Hematopoietic multipotent progenitor cell treated with erythropoietin and hydrocortisone succinate and interleukin-3 and kit ligand, for 15 days (in vitro differentiated cells): ENCODE measurements at regions not wholly inside any gene's neighbourhood (a gene's known extent, or its start where the extent isn't known, plus 50 kb on each side); places are given as distances from the start of the nearest gene placed in this dataset.

Source experiments
- DNase-seq: peaks from one replicate; pipeline ENCODE4 v3.0.0-alpha.2; 2015; ENCODE audit warnings: low spot score

- DNase-seq: no peak
Observed at GRCh38 chr7:132072873-132073272, 503.4 kb downstream of the PLXNA4 start.

GRCh38 chr7:132072165-132072564, 504.1 kb downstream of the PLXNA4 start:
- no peak for DNase-seq

GRCh38 chr7:132069306-132069705, 507.0 kb downstream of the PLXNA4 start:
- no peak for DNase-seq

GRCh38 chr7:132066761-132067171, 509.5 kb downstream of the PLXNA4 start:
- no peak for DNase-seq

- DNase-seq: no peak
Observed at GRCh38 chr7:132065989-132066603, 509.7 kb upstream of the PODXL start.

- no peak for DNase-seq
Observed at GRCh38 chr7:132065193-132065988, 509.0 kb upstream of the PODXL start.

- no peak for DNase-seq
Observed at GRCh38 chr7:132063800-132064199, 507.4 kb upstream of the PODXL start.

- no peak for DNase-seq
Observed at GRCh38 chr7:132061937-132062336, 505.5 kb upstream of the PODXL start.

GRCh38 chr7:132059141-132059540, 502.7 kb upstream of the PODXL start:
- no peak for DNase-seq

- no peak for DNase-seq
Observed at GRCh38 chr7:132055336-132056120, 499.1 kb upstream of the PODXL start.

GRCh38 chr7:132053871-132054270, 497.4 kb upstream of the PODXL start:
- no peak for DNase-seq

- no peak for DNase-seq
Observed at GRCh38 chr7:132051311-132051710, 494.9 kb upstream of the PODXL start.

- no peak for DNase-seq
Observed at GRCh38 chr7:132049462-132050304, 493.3 kb upstream of the PODXL start.

- no peak for DNase-seq
Observed at GRCh38 chr7:132045481-132045980, 489.1 kb upstream of the PODXL start.

- no peak for DNase-seq
Observed at GRCh38 chr7:132045002-132045401, 488.6 kb upstream of the PODXL start.

- no peak for DNase-seq
Observed at GRCh38 chr7:132044247-132044646, 487.8 kb upstream of the PODXL start.

- no peak for DNase-seq
Observed at GRCh38 chr7:132041108-132041507, 484.7 kb upstream of the PODXL start.

GRCh38 chr7:132035517-132036362, 479.3 kb upstream of the PODXL start:
- no peak for DNase-seq

- no peak for DNase-seq
Observed at GRCh38 chr7:132034748-132035416, 478.5 kb upstream of the PODXL start.

- no peak for DNase-seq
Observed at GRCh38 chr7:132030883-132031282, 474.5 kb upstream of the PODXL start.
